ENCODE measurements at regions not wholly inside any gene's neighbourhood (a gene's known extent, or its start where the extent isn't known, plus 50 kb on each side); places are given as distances from the start of the nearest gene placed in this dataset.

- CTCF ChIA-PET: no interaction called here
- H3K27me3 Mint-ChIP-seq (ENCODE audit: insufficient read depth, unreplicated experiment): no peaks in the 10 kb centered on the region
- no peak for DNase-seq (ENCODE audit: unreplicated experiment)
- intact Hi-C loops (cut with micrococcal nuclease): no loop called here
- POLR2A ChIA-PET: interaction anchor here (0.7 to 1.4 kb wide), 2 partner anchors 13 to 1259 kb away, joined by 3 to 5 read pairs; no protein-coding TSS in a partner anchor
- no peaks in the 10 kb centered on the region for H3K4me1 Mint-ChIP-seq (ENCODE audit: insufficient read depth, unreplicated experiment)
- no peak overlapping the region for H3K27ac Mint-ChIP-seq (ENCODE audit: low read depth, unreplicated experiment)
- no peak for TF ChIP-seq CTCF (IDR thresholded peaks at IDR 0.05; ENCODE audit: unreplicated experiment)
- H3K4me3 Mint-ChIP-seq (ENCODE audit: unreplicated experiment): no peak overlapping the region
- no peaks in the 10 kb centered on the region for H3K36me3 Mint-ChIP-seq (ENCODE audit: insufficient read depth, unreplicated experiment)
- no TSS peak for BruUV-seq (replicated peaks)
- no peaks in the 10 kb centered on the region for H3K9me3 Mint-ChIP-seq (ENCODE audit: unreplicated experiment)
These were observed 303.0 kb upstream of the GRIA1 start for GRCh38 chr5:153187503-153187902.

DNA sequence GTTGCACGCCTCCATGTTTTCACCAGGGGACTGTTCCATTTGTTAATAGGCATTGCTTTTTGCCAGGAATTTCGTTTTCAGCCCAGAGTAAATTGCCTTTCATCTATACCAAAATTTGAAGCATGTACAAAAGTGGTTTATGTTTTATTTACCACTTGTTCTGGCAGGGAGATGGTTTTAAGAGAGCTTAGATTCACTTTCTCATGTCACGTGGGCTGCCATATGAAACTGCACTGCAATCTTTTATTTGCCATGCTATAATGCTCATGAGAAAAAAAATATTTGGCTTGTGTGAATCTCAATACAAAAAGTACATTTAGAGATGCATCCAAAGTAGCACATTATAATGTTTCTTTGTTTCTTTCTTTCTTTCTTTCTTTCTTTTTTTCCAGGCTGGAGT, 284.1 kb upstream of the GRIA1 start:
- H3K36me3 Mint-ChIP-seq (ENCODE audit: insufficient read depth, unreplicated experiment): no peaks in the 10 kb centered on the region
- H3K4me1 Mint-ChIP-seq (ENCODE audit: insufficient read depth, unreplicated experiment): no peaks in the 10 kb centered on the region
- H3K27me3 Mint-ChIP-seq (ENCODE audit: insufficient read depth, unreplicated experiment): no peaks in the 10 kb centered on the region
- H3K4me3 Mint-ChIP-seq (ENCODE audit: unreplicated experiment): no peak overlapping the region
- peaks cover under 1% of the 10 kb centered on the region for H3K9me3 Mint-ChIP-seq (ENCODE audit: unreplicated experiment)
- DNase-seq (ENCODE audit: unreplicated experiment): no peak
- ChIA-PET POLR2A (no interaction called here), CTCF (interaction anchor here (0.9 kb wide), 1 partner anchor 769 kb away, joined by 3 read pairs; no protein-coding TSS in a partner anchor)
- no peak overlapping the region for H3K27ac Mint-ChIP-seq (ENCODE audit: low read depth, unreplicated experiment)
- TF ChIP-seq CTCF (IDR thresholded peaks at IDR 0.05; ENCODE audit: unreplicated experiment): no peak
- no TSS peak for BruUV-seq (replicated peaks)
- intact Hi-C loops (cut with micrococcal nuclease): no loop called here

DNA sequence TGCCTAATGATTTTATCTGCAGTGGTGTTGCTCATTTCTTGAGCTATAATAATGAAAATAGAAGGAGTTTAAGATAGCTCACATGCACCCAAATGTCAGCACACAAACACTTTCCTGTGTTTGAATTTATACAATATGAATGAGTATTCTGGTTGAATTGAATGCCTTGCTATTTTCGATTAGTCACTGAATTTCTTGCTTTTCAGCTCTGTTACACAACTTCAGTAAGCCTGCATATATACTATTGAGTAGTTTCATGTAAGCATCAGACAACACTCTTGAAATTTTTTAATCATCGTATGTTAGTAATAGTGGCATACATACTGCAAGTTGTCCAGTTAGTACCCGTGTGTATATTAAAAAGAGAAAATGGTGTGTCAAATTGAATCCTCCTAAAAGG, 281.5 kb upstream of the GRIA1 start:
- H3K4me3 Mint-ChIP-seq (ENCODE audit: unreplicated experiment): no peak overlapping the region
- no peak for TF ChIP-seq CTCF (IDR thresholded peaks at IDR 0.05; ENCODE audit: unreplicated experiment)
- no peaks in the 10 kb centered on the region for H3K9me3 Mint-ChIP-seq (ENCODE audit: unreplicated experiment)
- no peak for DNase-seq (ENCODE audit: unreplicated experiment)
- CTCF ChIA-PET: interaction anchor here (0.5 to 1.2 kb wide), 4 partner anchors 12 to 232 kb away, joined by 3 to 4 read pairs (median 3); no protein-coding TSS in a partner anchor
- POLR2A ChIA-PET: interaction anchor here (0.7 to 1.2 kb wide), 2 partner anchors 10 to 424 kb away, joined by 4 to 5 read pairs; no protein-coding TSS in a partner anchor
- no TSS peak for BruUV-seq (replicated peaks)
- no peak overlapping the region for H3K27ac Mint-ChIP-seq (ENCODE audit: low read depth, unreplicated experiment)
- H3K36me3 Mint-ChIP-seq (ENCODE audit: insufficient read depth, unreplicated experiment): no peaks in the 10 kb centered on the region
- H3K4me1 Mint-ChIP-seq (ENCODE audit: insufficient read depth, unreplicated experiment): no peaks in the 10 kb centered on the region
- intact Hi-C loops (cut with micrococcal nuclease): no loop called here
- no peaks in the 10 kb centered on the region for H3K27me3 Mint-ChIP-seq (ENCODE audit: insufficient read depth, unreplicated experiment)

- Mint-ChIP-seq H3K27me3 (ENCODE audit: insufficient read depth, unreplicated experiment) (no peaks in the 10 kb centered on the region), H3K27ac (ENCODE audit: low read depth, unreplicated experiment) (no peak overlapping the region), H3K36me3 (ENCODE audit: insufficient read depth, unreplicated experiment) (no peaks in the 10 kb centered on the region), H3K4me1 (ENCODE audit: insufficient read depth, unreplicated experiment) (no peaks in the 10 kb centered on the region), H3K9me3 (ENCODE audit: unreplicated experiment) (no peaks in the 10 kb centered on the region), H3K4me3 (ENCODE audit: unreplicated experiment) (no peak overlapping the region)
- ChIA-PET CTCF (interaction anchor here (0.7 to 1.2 kb wide), 2 partner anchors 12 to 44 kb away, joined by 3 read pairs; no protein-coding TSS in a partner anchor), POLR2A (interaction anchor here (0.7 kb wide), 2 partner anchors 113 to 424 kb away, joined by 4 to 5 read pairs; no protein-coding TSS in a partner anchor)
- BruUV-seq (replicated peaks): no TSS peak
- no peak for TF ChIP-seq CTCF (IDR thresholded peaks at IDR 0.05; ENCODE audit: unreplicated experiment)
- no peak for DNase-seq (ENCODE audit: unreplicated experiment)
- intact Hi-C loops (cut with micrococcal nuclease): no loop called here
These were observed 280.8 kb upstream of the GRIA1 start for GRCh38 chr5:153209687-153210086.
